ENCODE measurements at regions not wholly inside any gene's neighbourhood (a gene's known extent, or its start where the extent isn't known, plus 50 kb on each side); places are given as distances from the start of the nearest gene placed in this dataset.

DNA sequence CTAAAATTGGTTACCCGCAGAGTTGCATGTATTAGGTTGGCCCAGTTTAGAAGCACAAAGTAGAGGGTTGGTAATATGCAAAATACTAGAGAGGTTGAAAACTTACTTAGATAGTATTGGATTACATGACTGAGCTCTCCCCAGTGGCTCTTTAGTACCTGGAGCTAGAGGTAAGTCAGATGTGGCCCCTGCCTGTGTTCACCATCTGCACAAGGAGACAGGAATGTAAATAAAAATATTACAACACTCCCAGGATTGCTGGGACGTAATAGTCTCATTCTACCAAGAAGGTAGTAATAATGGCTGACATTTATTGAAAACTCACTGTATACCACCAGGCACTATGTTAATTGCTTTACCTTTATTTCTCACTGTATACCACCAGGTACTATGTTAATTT, 129.6 kb downstream of the SLC17A6 start:
- TF ChIP-seq, protein P1, sequence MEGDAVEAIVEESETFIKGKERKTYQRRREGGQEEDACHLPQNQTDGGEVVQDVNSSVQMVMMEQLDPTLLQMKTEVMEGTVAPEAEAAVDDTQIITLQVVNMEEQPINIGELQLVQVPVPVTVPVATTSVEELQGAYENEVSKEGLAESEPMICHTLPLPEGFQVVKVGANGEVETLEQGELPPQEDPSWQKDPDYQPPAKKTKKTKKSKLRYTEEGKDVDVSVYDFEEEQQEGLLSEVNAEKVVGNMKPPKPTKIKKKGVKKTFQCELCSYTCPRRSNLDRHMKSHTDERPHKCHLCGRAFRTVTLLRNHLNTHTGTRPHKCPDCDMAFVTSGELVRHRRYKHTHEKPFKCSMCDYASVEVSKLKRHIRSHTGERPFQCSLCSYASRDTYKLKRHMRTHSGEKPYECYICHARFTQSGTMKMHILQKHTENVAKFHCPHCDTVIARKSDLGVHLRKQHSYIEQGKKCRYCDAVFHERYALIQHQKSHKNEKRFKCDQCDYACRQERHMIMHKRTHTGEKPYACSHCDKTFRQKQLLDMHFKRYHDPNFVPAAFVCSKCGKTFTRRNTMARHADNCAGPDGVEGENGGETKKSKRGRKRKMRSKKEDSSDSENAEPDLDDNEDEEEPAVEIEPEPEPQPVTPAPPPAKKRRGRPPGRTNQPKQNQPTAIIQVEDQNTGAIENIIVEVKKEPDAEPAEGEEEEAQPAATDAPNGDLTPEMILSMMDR (conservative IDR thresholded peaks at IDR 0.05; ENCODE audit: low read length): no peak
- TF ChIP-seq EZH2phosphoT487 (IDR thresholded peaks at IDR 0.05; ENCODE audit: borderline replicate concordance): no peak

Data from Loucy (cell line).